ENCODE measurements at regions not wholly inside any gene's neighbourhood (a gene's known extent, or its start where the extent isn't known, plus 50 kb on each side); places are given as distances from the start of the nearest gene placed in this dataset.
"Not testable (repeated sequence)": the region's sequence is repeated elsewhere in the genome, so short reads cannot be mapped to it uniquely, and the experiment has no call there.

DNA sequence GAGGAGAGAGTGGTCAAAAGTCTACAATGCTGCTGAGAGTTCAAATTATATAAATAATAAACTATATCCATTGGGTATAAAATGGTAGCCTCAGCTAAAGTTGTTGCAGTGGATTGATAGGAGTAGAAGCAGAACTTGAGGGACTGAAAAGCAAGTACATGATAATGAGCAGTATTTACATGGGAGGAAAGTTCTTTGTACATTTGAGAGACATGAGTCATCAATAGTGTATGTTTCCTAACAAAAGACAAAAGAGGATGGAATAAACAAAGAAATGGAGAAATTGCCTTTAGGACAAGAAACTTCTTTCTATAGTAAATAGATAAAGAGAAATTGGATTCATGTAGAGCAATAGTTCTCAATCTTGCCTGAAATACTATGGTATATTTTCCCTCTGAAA lies 110.0 kb upstream of the PLSCR5 start:
- no peaks in the 10 kb centered on the region for H3K36me3 ChIP-seq (ENCODE audit: insufficient read depth, low read length)
- H3K4me3 ChIP-seq = no peak overlapping the region

DNA sequence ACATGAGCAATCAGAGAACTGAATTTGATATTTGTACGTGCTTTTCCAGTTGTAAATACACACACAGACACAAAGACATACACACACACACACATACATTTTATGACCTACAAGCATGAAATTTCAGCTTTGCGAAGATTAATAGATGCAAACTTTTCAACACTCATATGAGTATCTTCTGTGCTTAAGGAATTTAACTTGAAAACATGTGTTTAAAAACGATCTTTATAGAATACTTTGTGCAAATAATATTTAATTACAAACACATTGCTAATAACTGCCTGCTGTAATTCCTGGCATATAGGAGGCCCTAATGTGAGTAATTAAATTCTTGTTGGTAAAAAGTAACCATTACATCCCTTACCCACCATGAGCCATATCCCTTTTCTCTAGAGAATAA lies 107.7 kb upstream of the PLSCR5 start:
- DNase-seq (ENCODE audit: low read depth, low spot score) = peak; percentile 12
- H3K36me3 ChIP-seq (ENCODE audit: insufficient read depth, low read length) = no peaks in the 10 kb centered on the region
- TF ChIP-seq EZH2 (IDR thresholded peaks at IDR 0.05) = no peak
- TF ChIP-seq FOXP2 (optimal IDR thresholded peaks at IDR 0.05; ENCODE audit: control extremely low read depth, extremely low read length, insufficient read depth) = no peak
- no peak for TF ChIP-seq POLR2AphosphoS5 (IDR thresholded peaks at IDR 0.05; ENCODE audit: borderline replicate concordance, low read depth, low read length)
- no peaks in the 10 kb centered on the region for H3K9me3 ChIP-seq (ENCODE audit: low read depth, low read length)
- no peak overlapping the region for H3K27ac ChIP-seq
- no peak overlapping the region for H3K9ac ChIP-seq (ENCODE audit: insufficient read length)
- H3K4me3 ChIP-seq = peak overlapping the region; percentile 3; the same call in 1 of the 2 replicates

More for the DNA sequence above, 110.0 kb upstream of the PLSCR5 start:
- H3K27ac ChIP-seq = no peak overlapping the region
- TF ChIP-seq EZH2 (IDR thresholded peaks at IDR 0.05) = no peak
- TF ChIP-seq FOXP2 (optimal IDR thresholded peaks at IDR 0.05; ENCODE audit: control extremely low read depth, extremely low read length, insufficient read depth) = no peak
- no peak for TF ChIP-seq POLR2AphosphoS5 (IDR thresholded peaks at IDR 0.05; ENCODE audit: borderline replicate concordance, low read depth, low read length)
- DNase-seq (ENCODE audit: low read depth, low spot score) = no peak
- H3K9ac ChIP-seq (ENCODE audit: insufficient read length) = no peak overlapping the region
- H3K9me3 ChIP-seq (ENCODE audit: low read depth, low read length) = no peaks in the 10 kb centered on the region

DNA sequence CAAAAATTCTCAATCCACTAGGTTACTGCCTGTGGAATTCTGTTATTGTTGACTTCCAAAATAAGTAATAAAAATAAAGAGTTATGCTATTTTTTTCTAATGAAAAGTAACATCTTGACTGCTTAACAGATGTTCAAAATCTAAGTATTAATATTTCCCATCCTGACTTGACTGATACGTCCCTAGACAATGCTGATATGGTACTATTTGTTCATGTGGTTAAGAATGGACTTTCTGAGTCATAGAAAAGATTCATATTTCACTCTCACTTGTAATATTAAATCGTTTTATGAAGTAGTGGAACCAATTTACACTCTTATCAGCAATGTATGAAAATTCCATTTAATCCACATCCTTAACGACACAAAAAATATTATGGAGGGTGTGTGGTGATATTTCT lies 104.8 kb upstream of the PLSCR5 start:
- H3K9ac ChIP-seq (ENCODE audit: insufficient read length) = no peak overlapping the region
- H3K9me3 ChIP-seq (ENCODE audit: low read depth, low read length) = no peaks in the 10 kb centered on the region
- no peak overlapping the region for H3K4me3 ChIP-seq
- TF ChIP-seq EZH2 (IDR thresholded peaks at IDR 0.05) (no peak), FOXP2 (optimal IDR thresholded peaks at IDR 0.05; ENCODE audit: control extremely low read depth, extremely low read length, insufficient read depth) (no peak), POLR2AphosphoS5 (IDR thresholded peaks at IDR 0.05; ENCODE audit: borderline replicate concordance, low read depth, low read length) (no peak)
- no peaks in the 10 kb centered on the region for H3K36me3 ChIP-seq (ENCODE audit: insufficient read depth, low read length)
- no peak for DNase-seq (ENCODE audit: low read depth, low spot score)
- no peak overlapping the region for H3K27ac ChIP-seq

DNA sequence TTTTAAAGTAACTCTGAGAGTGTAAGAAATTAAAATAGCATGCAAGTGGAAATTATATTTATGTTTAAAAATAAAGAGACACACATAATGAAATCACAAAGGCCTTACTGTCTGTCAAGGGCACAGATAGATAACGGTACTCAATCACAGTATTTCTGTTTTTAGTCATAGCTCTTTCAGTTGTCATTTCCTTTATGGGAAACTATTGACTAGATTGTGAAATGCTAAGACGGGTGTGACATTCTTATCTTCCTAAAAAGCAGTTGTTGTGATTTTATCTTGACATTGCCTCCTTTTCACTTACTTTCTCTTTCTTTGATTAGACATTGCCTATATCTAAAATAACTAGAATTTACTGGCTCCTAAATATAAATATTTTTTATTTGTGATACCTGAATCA lies 100.1 kb upstream of the PLSCR5 start:
- TF ChIP-seq POLR2AphosphoS5 (IDR thresholded peaks at IDR 0.05; ENCODE audit: borderline replicate concordance, low read depth, low read length) (no peak), EZH2 (IDR thresholded peaks at IDR 0.05) (no peak), FOXP2 (optimal IDR thresholded peaks at IDR 0.05; ENCODE audit: control extremely low read depth, extremely low read length, insufficient read depth) (no peak)
- H3K9me3 ChIP-seq (ENCODE audit: low read depth, low read length) = no peaks in the 10 kb centered on the region
- no peak overlapping the region for H3K9ac ChIP-seq (ENCODE audit: insufficient read length)
- H3K4me3 ChIP-seq = no peak overlapping the region
- H3K36me3 ChIP-seq (ENCODE audit: insufficient read depth, low read length) = no peaks in the 10 kb centered on the region
- DNase-seq (ENCODE audit: low read depth, low spot score) = no peak
- no peak overlapping the region for H3K27ac ChIP-seq

DNA sequence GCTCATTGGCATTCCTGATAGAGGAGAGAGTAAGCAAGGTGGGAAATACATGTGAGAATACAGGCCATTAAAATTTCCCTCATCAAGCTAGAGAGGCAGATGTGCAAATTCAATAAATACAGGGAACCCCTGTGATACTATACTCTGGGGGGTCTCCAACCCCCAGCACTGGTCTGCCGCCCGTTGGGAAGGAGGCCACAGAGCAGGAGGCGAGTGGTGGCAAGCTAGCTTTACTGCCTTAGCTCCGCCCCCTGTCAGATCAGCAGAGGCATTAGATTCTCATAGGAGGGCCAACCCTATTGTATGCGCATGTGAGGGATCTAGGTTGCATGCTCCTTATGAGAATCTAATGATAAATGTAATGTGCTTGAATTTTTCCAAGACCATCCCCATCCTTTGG lies 97.1 kb upstream of the PLSCR5 start:
- H3K4me3 ChIP-seq = no peak overlapping the region
- H3K36me3 ChIP-seq (ENCODE audit: insufficient read depth, low read length) = no peaks in the 10 kb centered on the region
- TF ChIP-seq EZH2 (IDR thresholded peaks at IDR 0.05) = no peak
- no peak for TF ChIP-seq POLR2AphosphoS5 (IDR thresholded peaks at IDR 0.05; ENCODE audit: borderline replicate concordance, low read depth, low read length)
- no peak for TF ChIP-seq FOXP2 (optimal IDR thresholded peaks at IDR 0.05; ENCODE audit: control extremely low read depth, extremely low read length, insufficient read depth)
- H3K9me3 ChIP-seq (ENCODE audit: low read depth, low read length) = no peaks in the 10 kb centered on the region
- no peak overlapping the region for H3K9ac ChIP-seq (ENCODE audit: insufficient read length)
- H3K27ac ChIP-seq = no peak overlapping the region
- DNase-seq (ENCODE audit: low read depth, low spot score) = no peak

DNA sequence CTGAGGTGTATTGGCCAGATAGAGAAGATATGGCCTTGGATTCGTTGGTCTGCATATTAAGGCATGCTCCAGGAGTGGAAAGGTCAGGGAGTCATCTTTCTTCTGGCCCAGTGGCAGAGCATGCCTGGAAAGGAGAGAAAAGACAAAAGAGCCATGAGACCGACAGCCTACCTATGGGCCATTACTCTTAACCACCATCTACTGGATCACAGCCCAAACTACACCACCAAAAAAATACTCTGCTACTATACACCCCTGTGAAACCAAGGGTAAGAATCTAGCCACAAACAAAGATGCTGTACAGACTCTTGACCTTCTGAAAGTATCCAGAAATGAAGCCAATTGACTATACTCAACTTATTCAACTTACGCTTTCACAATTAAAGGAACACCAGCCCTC lies 96.1 kb upstream of the PLSCR5 start:
- Histone ChIP-seq H3K36me3 (ENCODE audit: insufficient read depth, low read length) (no peaks in the 10 kb centered on the region), H3K9me3 (ENCODE audit: low read depth, low read length) (no peaks in the 10 kb centered on the region), H3K4me3 (no peak overlapping the region), H3K9ac (ENCODE audit: insufficient read length) (no peak overlapping the region), H3K27ac (no peak overlapping the region)
- no peak for DNase-seq (ENCODE audit: low read depth, low spot score)
- TF ChIP-seq POLR2AphosphoS5 (IDR thresholded peaks at IDR 0.05; ENCODE audit: borderline replicate concordance, low read depth, low read length) (no peak), EZH2 (IDR thresholded peaks at IDR 0.05) (no peak), FOXP2 (optimal IDR thresholded peaks at IDR 0.05; ENCODE audit: control extremely low read depth, extremely low read length, insufficient read depth) (no peak)

DNA sequence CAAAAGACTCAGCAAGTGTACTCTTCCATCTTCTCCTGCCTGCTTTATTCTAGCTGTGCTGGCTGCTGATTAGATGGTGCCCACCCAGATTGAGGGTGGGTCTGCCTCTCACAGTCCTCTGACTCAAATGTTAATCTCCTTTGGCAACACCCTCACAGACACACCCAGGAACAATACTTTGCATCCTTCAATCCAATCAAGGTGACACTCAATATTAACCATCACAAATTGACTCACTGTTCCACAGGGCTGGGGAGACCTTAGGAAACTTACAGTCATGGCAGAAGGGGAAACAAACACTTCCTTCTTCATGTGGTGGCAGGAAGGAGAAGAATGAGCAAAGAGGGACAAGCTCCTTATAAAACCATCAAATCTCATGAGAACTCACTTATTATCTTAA lies 94.9 kb upstream of the PLSCR5 start:
- not testable (repeated sequence) for H3K27ac ChIP-seq; H3K9me3 ChIP-seq (ENCODE audit: low read depth, low read length); H3K9ac ChIP-seq (ENCODE audit: insufficient read length); H3K36me3 ChIP-seq (ENCODE audit: insufficient read depth, low read length); H3K4me3 ChIP-seq; DNase-seq (ENCODE audit: low read depth, low spot score)

DNA sequence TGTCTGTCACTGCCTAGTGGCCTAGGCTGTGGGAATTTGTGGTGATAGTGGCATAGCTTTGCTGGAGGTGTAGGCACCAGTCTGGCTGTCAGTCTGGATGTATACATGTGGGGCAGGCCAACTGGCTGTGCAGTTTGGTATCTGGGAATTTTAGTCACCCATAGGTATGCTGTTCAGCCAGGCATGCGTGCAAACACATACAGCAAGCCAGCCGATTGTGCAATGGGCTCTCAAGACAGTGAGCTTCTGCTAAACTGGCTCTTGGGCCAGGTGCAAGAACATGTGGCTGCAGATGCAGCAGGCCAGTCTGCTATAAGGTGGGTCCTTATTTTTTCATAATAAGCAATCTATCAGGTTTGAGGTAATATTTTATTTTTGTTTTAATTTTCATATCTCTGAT lies 87.1 kb upstream of the PLSCR5 start:
- Histone ChIP-seq H3K36me3 (ENCODE audit: insufficient read depth, low read length) (no peaks in the 10 kb centered on the region), H3K27ac (no peak overlapping the region), H3K4me3 (no peak overlapping the region), H3K9me3 (ENCODE audit: low read depth, low read length) (no peaks in the 10 kb centered on the region; the same call in 1 of the 2 replicates), H3K9ac (ENCODE audit: insufficient read length) (no peak overlapping the region)
- TF ChIP-seq EZH2 (IDR thresholded peaks at IDR 0.05) = no peak
- TF ChIP-seq POLR2AphosphoS5 (IDR thresholded peaks at IDR 0.05; ENCODE audit: borderline replicate concordance, low read depth, low read length) = no peak
- no peak for TF ChIP-seq FOXP2 (optimal IDR thresholded peaks at IDR 0.05; ENCODE audit: control extremely low read depth, extremely low read length, insufficient read depth)
- no peak for DNase-seq (ENCODE audit: low read depth, low spot score)

DNA sequence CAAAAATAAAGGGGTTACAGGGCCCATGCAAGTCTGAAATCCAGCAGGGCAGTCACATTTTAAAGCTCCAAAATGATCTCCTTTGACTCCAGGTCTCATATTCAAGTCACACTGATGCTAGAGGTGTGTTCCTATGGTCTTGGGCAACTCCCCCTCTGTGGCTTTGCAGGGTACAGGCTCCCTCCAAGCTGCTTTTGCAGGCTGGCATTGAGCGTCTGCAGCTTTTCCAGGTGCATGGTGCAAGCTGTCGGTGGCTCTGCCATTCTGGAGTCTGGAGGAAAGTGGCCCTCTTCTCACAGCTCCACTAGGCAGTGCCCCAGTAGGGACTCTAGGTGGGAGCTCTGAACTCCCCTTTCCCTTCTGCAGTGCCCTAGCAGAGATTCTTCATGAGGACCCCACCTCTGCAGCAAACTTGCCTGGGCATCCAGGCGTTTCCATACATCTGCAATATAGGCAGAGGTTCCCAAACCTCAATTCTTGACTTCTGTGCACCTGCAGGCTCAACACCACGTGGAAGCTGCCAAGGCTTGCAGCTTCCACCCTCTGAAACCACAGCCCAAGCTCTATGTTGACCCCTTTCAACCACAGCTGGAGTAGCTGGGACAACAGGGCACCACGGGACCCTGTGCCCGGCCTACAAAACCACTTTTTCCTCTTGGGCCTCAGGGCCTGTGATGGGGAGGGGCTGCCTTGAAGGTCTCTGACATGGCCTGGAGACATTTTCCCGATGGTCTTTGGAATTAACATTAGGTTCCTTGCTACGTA lies 80.1 kb upstream of the PLSCR5 start:
- Histone ChIP-seq H3K9me3 (ENCODE audit: low read depth, low read length) (no peaks in the 10 kb centered on the region), H3K27ac (no peak overlapping the region), H3K9ac (ENCODE audit: insufficient read length) (no peak overlapping the region), H3K36me3 (ENCODE audit: insufficient read depth, low read length) (no peaks in the 10 kb centered on the region), H3K4me3 (no peak overlapping the region)
- no peak for TF ChIP-seq EZH2 (IDR thresholded peaks at IDR 0.05)
- no peak for TF ChIP-seq POLR2AphosphoS5 (IDR thresholded peaks at IDR 0.05; ENCODE audit: borderline replicate concordance, low read depth, low read length)
- TF ChIP-seq FOXP2 (optimal IDR thresholded peaks at IDR 0.05; ENCODE audit: control extremely low read depth, extremely low read length, insufficient read depth) = no peak
- DNase-seq (ENCODE audit: low read depth, low spot score) = no peak
